ENCODE measurements at regions not wholly inside any gene's neighbourhood (a gene's known extent, or its start where the extent isn't known, plus 50 kb on each side); places are given as distances from the start of the nearest gene placed in this dataset.
A peak's percentile ranks its signal among the peaks of the same experiment; 100 is the strongest.

- no peak overlapping the region for H3K4me3 ChIP-seq (ENCODE audit: low read depth, low read length)
- TF ChIP-seq CTCF (IDR thresholded peaks at IDR 0.05; ENCODE audit: insufficient read depth, low read depth, low read length) = no peak
- peak; percentile 71 for DNase-seq (ENCODE audit: low read depth)
Measured at GRCh38 chr3:162122405-162122804, 625.8 kb downstream of the OTOL1 start.

GRCh38 chr3:162125790-162126189, 629.2 kb downstream of the OTOL1 start:
- DNase-seq (ENCODE audit: low read depth) = no peak
- no peak for TF ChIP-seq CTCF (IDR thresholded peaks at IDR 0.05; ENCODE audit: insufficient read depth, low read depth, low read length)
- no peak overlapping the region for H3K4me3 ChIP-seq (ENCODE audit: low read depth, low read length)

- no peak for DNase-seq (ENCODE audit: low read depth)
- H3K4me3 ChIP-seq (ENCODE audit: low read depth, low read length) = no peak overlapping the region
- TF ChIP-seq CTCF (IDR thresholded peaks at IDR 0.05; ENCODE audit: insufficient read depth, low read depth, low read length) = no peak
Measured at GRCh38 chr3:162130582-162130981, 634.0 kb downstream of the OTOL1 start.

- no peak overlapping the region for H3K4me3 ChIP-seq (ENCODE audit: low read depth, low read length)
- no peak for TF ChIP-seq CTCF (IDR thresholded peaks at IDR 0.05; ENCODE audit: insufficient read depth, low read depth, low read length)
- DNase-seq (ENCODE audit: low read depth) = no peak
Measured at GRCh38 chr3:162132981-162133380, 636.4 kb downstream of the OTOL1 start.

GRCh38 chr3:162134571-162134970, 638.0 kb downstream of the OTOL1 start:
- no peak for DNase-seq (ENCODE audit: low read depth)
- no peak overlapping the region for H3K4me3 ChIP-seq (ENCODE audit: low read depth, low read length)
- TF ChIP-seq CTCF (IDR thresholded peaks at IDR 0.05; ENCODE audit: insufficient read depth, low read depth, low read length) = no peak

GRCh38 chr3:162136136-162136535, 639.5 kb downstream of the OTOL1 start:
- H3K4me3 ChIP-seq (ENCODE audit: low read depth, low read length) = no peak overlapping the region
- TF ChIP-seq CTCF (IDR thresholded peaks at IDR 0.05; ENCODE audit: insufficient read depth, low read depth, low read length) = no peak

GRCh38 chr3:162138509-162138908, 641.9 kb downstream of the OTOL1 start:
- DNase-seq (ENCODE audit: low read depth) = no peak
- no peak overlapping the region for H3K4me3 ChIP-seq (ENCODE audit: low read depth, low read length)
- no peak for TF ChIP-seq CTCF (IDR thresholded peaks at IDR 0.05; ENCODE audit: insufficient read depth, low read depth, low read length)

More at GRCh38 chr3:162136136-162136535, 639.5 kb downstream of the OTOL1 start:
- DNase-seq (ENCODE audit: low read depth) = no peak
